H1 (cell line): ENCODE measurements at regions not wholly inside any gene's neighbourhood (a gene's known extent, or its start where the extent isn't known, plus 50 kb on each side); places are given as distances from the start of the nearest gene placed in this dataset.

ENCODE experiments used
- PHF8 ChIP-seq: fragments of 200-600 bp; sonication (generic); conservative IDR thresholded peaks from 2 replicates; pipeline ENCODE4 v1.7.1; 2012; ENCODE audit warnings: low read depth, mild to moderate bottlenecking, inconsistent platforms, low read length, moderate library complexity

GRCh38 chr1:188070848-188071247, 1242.1 kb downstream of the PLA2G4A start (continued):
- TF ChIP-seq PHF8: no peak
